Nephron progenitor cell (in vitro differentiated cells): ENCODE measurements at regions not wholly inside any gene's neighbourhood (a gene's known extent, or its start where the extent isn't known, plus 50 kb on each side); places are given as distances from the start of the nearest gene placed in this dataset.

Source experiments
- DNase-seq: peaks from one replicate; pipeline ENCODE4 v3.0.0; 2021
- H3K27ac Mint-ChIP-seq: 2 replicates; pipeline ENCODE4 v1.8.0; 2021; ENCODE audit warnings: mild to moderate bottlenecking, moderate library complexity, mixed read lengths
- H3K27me3 Mint-ChIP-seq: 2 replicates; pipeline ENCODE4 v1.8.0; 2021; ENCODE audit warnings: mild to moderate bottlenecking, low read depth, mixed read lengths; ENCODE audit not compliant: poor library complexity
- H3K36me3 Mint-ChIP-seq: 2 replicates; pipeline ENCODE4 v1.8.0; 2021; ENCODE audit warnings: low read depth, mixed read lengths
- H3K4me1 Mint-ChIP-seq: 2 replicates; pipeline ENCODE4 v1.8.0; 2021; ENCODE audit warnings: mixed read lengths
- H3K4me3 Mint-ChIP-seq: 2 replicates; pipeline ENCODE4 v1.8.0; 2021; ENCODE audit warnings: mild to moderate bottlenecking, moderate library complexity, mixed read lengths
- H3K9me3 Mint-ChIP-seq: 2 replicates; pipeline ENCODE4 v1.8.0; 2021; ENCODE audit warnings: mild to moderate bottlenecking, moderate library complexity, mixed read lengths
- TF ChIP-seq, protein P1 (sequence below): fragments of 200-600 bp; sonication (generic); IDR thresholded peaks from 2 replicates; pipeline ENCODE4 v1.5.0; 2021; ENCODE audit warnings: antibody characterized with exemption

DNA sequence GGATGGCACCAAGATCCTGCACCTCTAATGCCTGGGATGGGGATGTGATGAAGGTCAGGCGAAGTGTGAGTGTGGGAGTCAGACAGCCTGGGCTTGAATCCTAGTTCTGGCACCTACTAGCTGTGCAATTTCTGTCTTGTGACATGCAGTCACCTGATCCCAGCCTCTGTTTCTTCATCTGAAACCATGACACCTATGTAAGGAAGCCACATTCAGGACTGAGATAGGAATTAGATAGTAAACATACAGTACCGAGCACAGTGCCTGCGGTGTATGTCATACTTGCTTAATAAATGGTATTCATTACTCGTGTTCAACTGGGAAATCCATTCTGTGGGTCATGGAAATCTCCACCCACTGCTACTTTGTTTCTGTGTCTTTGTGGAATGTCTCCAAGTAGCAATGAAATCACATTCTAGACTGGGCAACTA is 140.6 kb upstream of the STC2 start:
- peaks cover 10% of the 10 kb centered on the region for H3K27me3 Mint-ChIP-seq
- H3K9me3 Mint-ChIP-seq: peaks cover 22% of the 10 kb centered on the region
- H3K27ac Mint-ChIP-seq: no peak overlapping the region
- TF ChIP-seq, protein P1, sequence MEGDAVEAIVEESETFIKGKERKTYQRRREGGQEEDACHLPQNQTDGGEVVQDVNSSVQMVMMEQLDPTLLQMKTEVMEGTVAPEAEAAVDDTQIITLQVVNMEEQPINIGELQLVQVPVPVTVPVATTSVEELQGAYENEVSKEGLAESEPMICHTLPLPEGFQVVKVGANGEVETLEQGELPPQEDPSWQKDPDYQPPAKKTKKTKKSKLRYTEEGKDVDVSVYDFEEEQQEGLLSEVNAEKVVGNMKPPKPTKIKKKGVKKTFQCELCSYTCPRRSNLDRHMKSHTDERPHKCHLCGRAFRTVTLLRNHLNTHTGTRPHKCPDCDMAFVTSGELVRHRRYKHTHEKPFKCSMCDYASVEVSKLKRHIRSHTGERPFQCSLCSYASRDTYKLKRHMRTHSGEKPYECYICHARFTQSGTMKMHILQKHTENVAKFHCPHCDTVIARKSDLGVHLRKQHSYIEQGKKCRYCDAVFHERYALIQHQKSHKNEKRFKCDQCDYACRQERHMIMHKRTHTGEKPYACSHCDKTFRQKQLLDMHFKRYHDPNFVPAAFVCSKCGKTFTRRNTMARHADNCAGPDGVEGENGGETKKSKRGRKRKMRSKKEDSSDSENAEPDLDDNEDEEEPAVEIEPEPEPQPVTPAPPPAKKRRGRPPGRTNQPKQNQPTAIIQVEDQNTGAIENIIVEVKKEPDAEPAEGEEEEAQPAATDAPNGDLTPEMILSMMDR: no peak
- no peak for DNase-seq
- no peak overlapping the region for H3K4me3 Mint-ChIP-seq
- H3K36me3 Mint-ChIP-seq: no peaks in the 10 kb centered on the region
- no peaks in the 10 kb centered on the region for H3K4me1 Mint-ChIP-seq

DNA sequence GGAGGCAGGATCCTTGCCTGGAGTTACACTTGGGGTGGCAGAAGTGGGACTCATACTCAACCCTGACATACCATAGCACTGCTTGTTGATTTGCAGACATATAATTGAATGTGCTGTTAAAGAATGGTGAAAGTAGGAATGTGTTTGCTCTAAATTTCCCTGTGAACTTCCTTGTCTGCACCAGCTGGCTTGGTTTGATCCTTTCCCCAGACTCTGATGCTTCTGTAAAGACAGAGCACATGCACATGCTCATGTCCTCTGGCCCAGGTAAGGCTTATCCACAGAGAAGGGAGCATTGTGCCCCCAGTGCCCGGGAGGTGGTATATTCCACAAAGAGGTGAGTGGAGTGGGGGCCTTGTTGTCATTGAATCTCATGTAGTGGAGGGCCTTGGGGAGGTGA is 138.0 kb upstream of the STC2 start:
- peaks cover 12% of the 10 kb centered on the region for H3K27me3 Mint-ChIP-seq
- H3K9me3 Mint-ChIP-seq: peaks cover 25% of the 10 kb centered on the region
- no peaks in the 10 kb centered on the region for H3K36me3 Mint-ChIP-seq
- DNase-seq: no peak
- H3K4me3 Mint-ChIP-seq: no peak overlapping the region
- no peaks in the 10 kb centered on the region for H3K4me1 Mint-ChIP-seq
- H3K27ac Mint-ChIP-seq: no peak overlapping the region
- TF ChIP-seq, protein P1: no peak

DNA sequence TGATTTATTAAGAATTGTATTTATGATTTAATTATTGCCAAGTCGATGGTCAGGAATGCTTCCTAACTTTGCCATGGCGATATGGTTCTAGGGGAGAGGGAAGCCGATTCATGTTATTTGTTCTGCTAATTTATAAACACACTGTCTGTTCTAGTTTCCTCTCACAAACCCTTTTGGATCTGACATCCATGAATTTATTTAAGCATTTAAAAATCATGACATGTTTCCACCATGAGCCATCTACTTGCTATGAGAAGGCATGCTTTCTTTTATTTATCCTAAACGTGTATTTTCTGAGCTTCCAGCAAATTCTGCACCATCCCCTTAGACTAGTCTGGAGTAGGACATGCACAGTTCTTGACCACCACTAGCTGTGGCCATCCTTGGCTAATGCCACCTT is 136.6 kb upstream of the STC2 start:
- no peaks in the 10 kb centered on the region for H3K4me1 Mint-ChIP-seq
- TF ChIP-seq, protein P1: no peak
- H3K27ac Mint-ChIP-seq: no peak overlapping the region
- peaks cover 25% of the 10 kb centered on the region for H3K9me3 Mint-ChIP-seq
- H3K4me3 Mint-ChIP-seq: no peak overlapping the region
- peaks cover 23% of the 10 kb centered on the region for H3K27me3 Mint-ChIP-seq
- H3K36me3 Mint-ChIP-seq: no peaks in the 10 kb centered on the region
- DNase-seq: no peak

DNA sequence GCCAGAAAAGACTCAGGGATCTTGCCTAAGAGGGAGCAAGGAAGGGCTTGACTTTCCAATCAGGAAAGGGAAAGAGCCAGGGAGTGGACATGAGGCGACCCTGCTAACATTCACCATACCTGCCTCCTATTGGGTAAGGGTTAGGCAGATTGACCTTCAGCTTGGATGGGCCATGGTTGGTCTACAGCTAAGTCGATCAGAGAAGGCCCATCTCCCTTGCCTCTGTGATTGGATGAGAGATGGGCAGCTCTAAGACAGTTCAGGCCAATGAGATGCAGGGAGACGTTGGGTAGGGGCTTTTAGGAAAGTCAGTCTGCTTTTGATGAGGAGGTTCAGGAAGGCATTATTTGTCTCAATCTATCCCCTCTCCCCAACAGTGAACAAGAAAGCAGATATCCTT is 135.0 kb upstream of the STC2 start:
- no peaks in the 10 kb centered on the region for H3K4me1 Mint-ChIP-seq
- H3K36me3 Mint-ChIP-seq: no peaks in the 10 kb centered on the region
- TF ChIP-seq, protein P1: no peak
- H3K27ac Mint-ChIP-seq: no peak overlapping the region
- H3K4me3 Mint-ChIP-seq: no peak overlapping the region
- H3K27me3 Mint-ChIP-seq: peaks cover 29% of the 10 kb centered on the region
- no peak for DNase-seq
- peaks cover 25% of the 10 kb centered on the region for H3K9me3 Mint-ChIP-seq

DNA sequence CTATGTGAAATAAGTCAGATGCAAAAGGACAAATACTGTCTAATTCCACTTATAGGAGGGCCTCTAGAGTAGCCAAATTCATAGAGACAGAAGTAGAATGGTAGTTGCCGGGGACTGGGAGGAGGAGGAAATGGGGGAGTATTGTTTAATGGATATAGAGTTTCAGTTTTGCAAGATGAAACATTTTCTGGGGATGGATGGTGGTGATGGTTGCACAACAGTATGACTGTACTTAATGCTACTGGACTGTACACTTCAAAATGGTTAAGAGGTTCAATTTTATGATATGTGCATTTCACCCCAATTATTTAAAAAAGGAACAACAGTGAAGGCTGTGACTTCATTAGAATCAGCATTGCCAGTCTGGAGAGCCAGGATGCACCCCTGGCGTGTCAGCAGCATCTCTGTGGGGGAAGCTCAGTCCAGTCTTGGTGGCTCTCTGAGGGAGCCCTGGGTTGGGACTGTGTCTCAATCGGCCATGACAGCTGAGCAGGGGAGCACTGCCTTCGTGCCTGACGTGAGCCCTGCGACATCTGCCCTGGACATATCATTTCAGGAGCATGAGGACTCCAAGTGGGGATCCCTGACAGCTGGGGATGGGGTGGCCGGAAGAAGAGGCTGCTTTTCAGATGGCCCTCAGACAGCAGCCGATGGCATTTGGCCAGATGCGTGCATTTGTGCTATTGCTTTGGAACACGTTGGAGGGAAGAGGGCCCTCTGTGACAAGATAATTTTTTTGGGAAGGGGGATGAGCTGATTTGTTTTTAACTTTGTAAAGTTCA is 130.8 kb upstream of the STC2 start:
- Mint-ChIP-seq H3K36me3 (no peaks in the 10 kb centered on the region), H3K27ac (no peak overlapping the region), H3K9me3 (peaks cover 3% of the 10 kb centered on the region), H3K4me1 (no peaks in the 10 kb centered on the region), H3K4me3 (no peak overlapping the region), H3K27me3 (peaks cover 29% of the 10 kb centered on the region)
- no peak for DNase-seq
- TF ChIP-seq, protein P1: no peak

DNA sequence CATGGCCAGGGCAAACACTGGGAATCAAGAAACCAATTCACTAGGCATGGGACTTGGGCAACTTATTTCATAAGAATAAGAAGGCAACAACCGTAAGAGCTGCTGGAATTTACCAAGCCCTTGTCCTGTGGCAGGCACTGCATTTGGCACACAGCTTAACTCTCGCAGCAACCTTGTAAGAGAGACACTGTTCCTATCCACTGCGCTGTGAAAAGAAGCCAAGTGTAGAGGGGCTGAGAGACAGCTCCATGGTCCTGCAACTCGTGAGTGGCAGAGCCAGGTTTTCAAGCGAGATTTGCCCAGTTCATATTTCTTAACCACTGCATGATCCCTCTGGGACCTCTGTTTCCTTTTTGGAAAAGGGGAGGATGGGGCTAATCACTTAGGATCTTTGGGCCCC is 129.3 kb upstream of the STC2 start:
- peaks cover 37% of the 10 kb centered on the region for H3K27me3 Mint-ChIP-seq
- TF ChIP-seq, protein P1: no peak
- H3K27ac Mint-ChIP-seq: no peak overlapping the region
- H3K9me3 Mint-ChIP-seq: peaks cover 3% of the 10 kb centered on the region
- H3K4me3 Mint-ChIP-seq: no peak overlapping the region
- H3K4me1 Mint-ChIP-seq: no peaks in the 10 kb centered on the region
- no peaks in the 10 kb centered on the region for H3K36me3 Mint-ChIP-seq
- no peak for DNase-seq
